A549 (cell line): ENCODE measurements at regions not wholly inside any gene's neighbourhood (a gene's known extent, or its start where the extent isn't known, plus 50 kb on each side); places are given as distances from the start of the nearest gene placed in this dataset.
A peak's percentile ranks its signal among the peaks of the same experiment; 100 is the strongest.

Experiments used
- ATAC-seq, 2 experiments: fragments of 200-7000 bp in 1 of 2; fragments of >200 bp in 1 of 2; cut with Nextera tagmentation in 1 of 2; cut with Tn5 transposase in 1 of 2; 3 replicates each; pipeline versions ENCODE4 v1.8.0 to v1.9.1; 2018 to 2020; ENCODE audit warnings: mild to moderate bottlenecking in 1 of 2, moderate library complexity in 1 of 2
- CTCF ChIA-PET: fragments of 300-600 bp; sonication (Branson Sonifier 250); formaldehyde crosslinking; extraction: SDS; loops from one replicate; lab custom pipeline; 2021; ENCODE audit warnings: antibody characterized with exemption, inconsistent platforms; lab: Yijun Ruan, JAX
- POLR2A ChIA-PET: fragments of 350-600 bp; formaldehyde crosslinking; extraction: SDS; loops from one replicate; lab custom pipeline; 2021; ENCODE audit warnings: antibody characterized with exemption, inconsistent platforms; lab: Yijun Ruan, JAX
- DNase-seq, 2 experiments: peaks; one replicate each; pipeline versions ENCODE4 v3.0.0 to v3.0.0-alpha.2; 2011 to 2016; ENCODE audit warnings: low read depth in 1 of 2, low spot score in 1 of 2
- FAIRE-seq: peaks from 2 replicates; lab custom pipeline; 2011; peaks lifted over from hg19 to GRCh38; lab: Jason Lieb, UNC
- H3K27ac ChIP-seq, 2 experiments: fragments of >200 bp; sonication (Bioruptor Twin); formaldehyde crosslinking; 3 replicates each; pipeline ENCODE4 v1.5.1; 2016 to 2017
- H3K4me1 ChIP-seq: fragments of >200 bp; sonication (Bioruptor Twin); formaldehyde crosslinking; 3 replicates; pipeline ENCODE4 v1.6.1; 2016
- H3K4me2 ChIP-seq: fragments of >200 bp; sonication (Bioruptor Twin); formaldehyde crosslinking; 3 replicates; pipeline ENCODE4 v1.6.1; 2016
- H3K4me3 ChIP-seq: fragments of >200 bp; sonication (Bioruptor Twin); formaldehyde crosslinking; 3 replicates; pipeline ENCODE4 v1.5.1; 2016
- H3K9me3 ChIP-seq: fragments of >200 bp; sonication (Bioruptor Twin); formaldehyde crosslinking; 3 replicates; pipeline ENCODE4 v1.6.1; 2016
- ATOH8 ChIP-seq: fragments of 250-450 bp; sonication (Bioruptor Pico); IDR thresholded peaks from 2 replicates; pipeline ENCODE4 v1.5.0; 2020; ENCODE audit warnings: low read depth, mild to moderate bottlenecking, moderate library complexity
- BHLHE40 ChIP-seq: IDR thresholded peaks from 2 replicates; pipeline ENCODE4 v1.6.1; 2012; ENCODE audit warnings: low read depth, low read length, inconsistent platforms
- CBX8 ChIP-seq: fragments of 200-600 bp; sonication (generic); IDR thresholded peaks from 2 replicates; pipeline ENCODE4 v1.6.1; 2016
- CEBPB ChIP-seq, 2 experiments: fragments of >200 bp in 1 of 2; sonication (Bioruptor Twin) in 1 of 2; formaldehyde crosslinking in 1 of 2; IDR thresholded peaks; 2 replicates each; pipeline ENCODE4 v1.6.1; 2012 to 2016
- CHD2 ChIP-seq: fragments of 150-350 bp; IDR thresholded peaks from 2 replicates; pipeline ENCODE4 v1.6.1; 2014; ENCODE audit warnings: low read length; ENCODE audit not compliant: partially characterized antibody
- CTCF ChIP-seq: fragments of >200 bp; sonication (Bioruptor Twin); formaldehyde crosslinking; IDR thresholded peaks from 3 replicates; pipeline ENCODE4 v1.5.1; 2016
- ESRRA ChIP-seq: fragments of 150-350 bp; IDR thresholded peaks from 2 replicates; pipeline ENCODE4 v1.6.1; 2014; ENCODE audit warnings: mild to moderate bottlenecking, low read length, borderline replicate concordance
- HOXA7 ChIP-seq: fragments of 250-450 bp; sonication (Bioruptor Pico); IDR thresholded peaks from 2 replicates; pipeline ENCODE4 v1.5.0; 2020; ENCODE audit warnings: mild to moderate bottlenecking, moderate library complexity
- HOXB13 ChIP-seq: fragments of 250-450 bp; sonication (Bioruptor Pico); IDR thresholded peaks from 2 replicates; pipeline ENCODE4 v1.5.0; 2020; ENCODE audit warnings: low read depth, mild to moderate bottlenecking, moderate library complexity
- KDM1A ChIP-seq: fragments of 200-600 bp; sonication (generic); IDR thresholded peaks from 2 replicates; pipeline ENCODE4 v1.6.1; 2016; ENCODE audit warnings: low read depth, mild to moderate bottlenecking
- MAFK ChIP-seq: fragments of 450-650 bp; IDR thresholded peaks from 2 replicates; pipeline ENCODE4 v1.6.1; 2014; ENCODE audit not compliant: partially characterized antibody
- MAZ ChIP-seq: fragments of 150-350 bp; IDR thresholded peaks from 2 replicates; pipeline ENCODE4 v1.6.1; 2014; ENCODE audit warnings: antibody characterized with exemption, low read depth, low read length, borderline replicate concordance
- MYC ChIP-seq: IDR thresholded peaks from 2 replicates; pipeline ENCODE4 v1.6.1; 2012; ENCODE audit warnings: mild to moderate bottlenecking, inconsistent platforms, low read length, improper control_type of control experiment, borderline replicate concordance
- NFE2L2 ChIP-seq: fragments of 150-350 bp; conservative IDR thresholded peaks from 2 replicates; pipeline ENCODE4 v1.6.1; 2014; ENCODE audit warnings: low read length
- NPAS2 ChIP-seq: fragments of 250-450 bp; sonication (Bioruptor Pico); IDR thresholded peaks from 2 replicates; pipeline ENCODE4 v1.8.0; 2022; ENCODE audit warnings: mild to moderate bottlenecking, moderate library complexity, borderline replicate concordance
- NR3C1 ChIP-seq: fragments of >200 bp; sonication (Bioruptor Twin); formaldehyde crosslinking; IDR thresholded peaks from 3 replicates; pipeline ENCODE4 v1.6.1; 2017
- POLR2A ChIP-seq: IDR thresholded peaks from 2 replicates; pipeline ENCODE4 v1.6.1; 2012; ENCODE audit warnings: mild to moderate bottlenecking, low read length
- RNF2 ChIP-seq: fragments of 200-600 bp; sonication (generic); IDR thresholded peaks from 2 replicates; pipeline ENCODE4 v1.6.1; 2016; ENCODE audit warnings: low read depth, mild to moderate bottlenecking, antibody characterized with exemption, moderate library complexity, borderline replicate concordance
- ZNF302 ChIP-seq: fragments of 250-450 bp; sonication (Bioruptor Pico); IDR thresholded peaks from 2 replicates; pipeline ENCODE4 v1.9.0; 2021; ENCODE audit warnings: inconsistent platforms, mild to moderate bottlenecking, moderate library complexity
- ZSCAN20 ChIP-seq: fragments of 250-450 bp; sonication (Bioruptor Pico); IDR thresholded peaks from 2 replicates; pipeline ENCODE4 v1.8.0; 2022; ENCODE audit warnings: mild to moderate bottlenecking, moderate library complexity
- WGBS: methylation state at CpG from one replicate; pipeline ENCODE4 v1.1.6; 2017; ENCODE audit errors: missing lambda C conversion rate; 5-methylcytosine and 5-hydroxymethylcytosine counted together

- ATAC-seq (no peak), FAIRE-seq (no peak), DNase-seq (no peak)
- H3K27ac ChIP-seq, result no peak overlapping the region
- H3K4me1 ChIP-seq, result no peaks in the 10 kb centered on the region
- no peak overlapping the region for H3K4me3 ChIP-seq
- 7% methylated on average over 1 of the region's 1 CpG for WGBS
- no peaks in the 10 kb centered on the region for H3K9me3 ChIP-seq
- CTCF ChIA-PET, result no interaction called here
- H3K4me2 ChIP-seq, result no peak overlapping the region
- POLR2A ChIA-PET, result no interaction called here
- TF ChIP-seq KDM1A (no peak), MAFK (peak; percentile 86)
Observed at GRCh38 chr3:83496462-83496861, 1462.3 kb upstream of the CADM2 start.

- DNase-seq, result no peak
- no peak for ATAC-seq
- FAIRE-seq, result no peak
- H3K4me3 ChIP-seq, result no peak overlapping the region
- no peaks in the 10 kb centered on the region for H3K4me1 ChIP-seq
- H3K4me2 ChIP-seq, result no peak overlapping the region
- no peaks in the 10 kb centered on the region for H3K9me3 ChIP-seq
- CTCF ChIA-PET, result no interaction called here
- TF ChIP-seq MAZ, result no peak
- no peak for TF ChIP-seq ZSCAN20 (CRISPR knock-in tag)
- no peak for TF ChIP-seq CTCF
- TF ChIP-seq HOXB13, result no peak
- TF ChIP-seq MAFK, result no peak
- H3K27ac ChIP-seq, result no peak overlapping the region
- POLR2A ChIA-PET, result no interaction called here
- WGBS, result 18% methylated on average over 1 of the region's 1 CpG
Observed at GRCh38 chr3:83498361-83499016, 1460.3 kb upstream of the CADM2 start.

GRCh38 chr3:83500422-83500821 is 1458.4 kb upstream of the CADM2 start:
- 56% methylated on average over 7 of the region's 7 CpGs for WGBS
- FAIRE-seq (no peak), ATAC-seq (no peak; a peak in 1 of 6 replicates), DNase-seq (peak in 1 of 2 experiments; percentile 33)
- Histone ChIP-seq H3K4me3 (no peak overlapping the region), H3K9me3 (no peaks in the 10 kb centered on the region), H3K4me1 (no peaks in the 10 kb centered on the region), H3K27ac (no peak overlapping the region), H3K4me2 (no peak overlapping the region)
- TF ChIP-seq MAFK, result peak; percentile 84
- peak; percentile 69 for TF ChIP-seq NFE2L2
- no peak for TF ChIP-seq ESRRA
- no peak for TF ChIP-seq MYC
- ChIA-PET POLR2A (no interaction called here), CTCF (no interaction called here)

GRCh38 chr3:83500931-83501330 is 1457.9 kb upstream of the CADM2 start:
- Histone ChIP-seq H3K4me1 (no peaks in the 10 kb centered on the region), H3K4me3 (no peak overlapping the region), H3K4me2 (no peak overlapping the region), H3K9me3 (no peaks in the 10 kb centered on the region), H3K27ac (no peak overlapping the region)
- POLR2A ChIA-PET, result no interaction called here
- CTCF ChIA-PET, result no interaction called here
- 22% methylated on average over 2 of the region's 2 CpGs for WGBS
- no peak for TF ChIP-seq CEBPB (IDR thresholded peaks at IDR 0.05)
- TF ChIP-seq CBX8, result no peak
- TF ChIP-seq KDM1A, result no peak
- no peak for TF ChIP-seq NPAS2
- TF ChIP-seq ZNF302, result no peak
- TF ChIP-seq NFE2L2, result no peak
- no peak for TF ChIP-seq RNF2
- no peak for TF ChIP-seq CHD2
- TF ChIP-seq ATOH8 (CRISPR knock-in tag), result no peak
- TF ChIP-seq NR3C1, result no peak
- TF ChIP-seq HOXA7 (CRISPR knock-in tag), result no peak
- no peak for TF ChIP-seq BHLHE40
- no peak for TF ChIP-seq HOXB13
- TF ChIP-seq POLR2A, result no peak
- no peak for DNase-seq
- no peak for FAIRE-seq
- no peak for ATAC-seq
